ENCODE measurements at regions not wholly inside any gene's neighbourhood (a gene's known extent, or its start where the extent isn't known, plus 50 kb on each side); places are given as distances from the start of the nearest gene placed in this dataset.

- no peak for TF ChIP-seq CTCF (IDR thresholded peaks at IDR 0.05)
- TF ChIP-seq ZFX (IDR thresholded peaks at IDR 0.05; ENCODE audit: borderline replicate concordance): no peak
These were observed 183.2 kb downstream of the OXSM start for GRCh38 chr3:25973122-25973521.
